ENCODE measurements at regions not wholly inside any gene's neighbourhood (a gene's known extent, or its start where the extent isn't known, plus 50 kb on each side); places are given as distances from the start of the nearest gene placed in this dataset.

- Histone ChIP-seq H2AFZ (ENCODE audit: low read length) (no peak overlapping the region), H4K20me1 (ENCODE audit: insufficient read depth, low read length) (no peaks in the 10 kb centered on the region), H3K27ac (ENCODE audit: low read depth, low read length) (no peak overlapping the region)
These were observed 149.8 kb upstream of the TENM3 start for GRCh38 chr4:182093431-182093831.

GRCh38 chr4:182093935-182094334 lies 149.3 kb upstream of the TENM3 start:
- Histone ChIP-seq H3K9me3 (ENCODE audit: low read depth, low read length) (no peaks in the 10 kb centered on the region), H3K27me3 (ENCODE audit: insufficient read depth, low read length) (no peaks in the 10 kb centered on the region), H2AFZ (ENCODE audit: low read length) (no peak overlapping the region), H3K79me2 (ENCODE audit: insufficient read depth, low read length) (no peaks in the 10 kb centered on the region), H3K36me3 (ENCODE audit: insufficient read depth, low read length) (no peaks in the 10 kb centered on the region), H3K4me2 (ENCODE audit: insufficient read depth, low read length) (no peak overlapping the region), H3K4me3 (ENCODE audit: insufficient read depth, low read length) (no peak overlapping the region), H3K4me1 (ENCODE audit: insufficient read depth, low read length) (no peaks in the 10 kb centered on the region), H4K20me1 (ENCODE audit: insufficient read depth, low read length) (no peaks in the 10 kb centered on the region), H3K27ac (ENCODE audit: low read depth, low read length) (no peak overlapping the region)
- no peak for TF ChIP-seq CTCF (IDR thresholded peaks at IDR 0.05; ENCODE audit: extremely low read depth, low read depth, low read length)
- DNase-seq (ENCODE audit: insufficient read length, low spot score, missing footprints) = no peak

More at GRCh38 chr4:182093431-182093831, 149.8 kb upstream of the TENM3 start:
- no peaks in the 10 kb centered on the region for H3K4me1 ChIP-seq (ENCODE audit: insufficient read depth, low read length)
- no peak for TF ChIP-seq CTCF (IDR thresholded peaks at IDR 0.05; ENCODE audit: extremely low read depth, low read depth, low read length)
- no peaks in the 10 kb centered on the region for H3K27me3 ChIP-seq (ENCODE audit: insufficient read depth, low read length)
- DNase-seq (ENCODE audit: insufficient read length, low spot score, missing footprints) = no peak
- H3K36me3 ChIP-seq (ENCODE audit: insufficient read depth, low read length) = no peaks in the 10 kb centered on the region
- H3K79me2 ChIP-seq (ENCODE audit: insufficient read depth, low read length) = no peaks in the 10 kb centered on the region
- no peaks in the 10 kb centered on the region for H3K9me3 ChIP-seq (ENCODE audit: low read depth, low read length)
- H3K4me2 ChIP-seq (ENCODE audit: insufficient read depth, low read length) = no peak overlapping the region
- H3K4me3 ChIP-seq (ENCODE audit: insufficient read depth, low read length) = no peak overlapping the region

- TF ChIP-seq CTCF (IDR thresholded peaks at IDR 0.05; ENCODE audit: extremely low read depth, low read depth, low read length) = no peak
- DNase-seq (ENCODE audit: insufficient read length, low spot score, missing footprints) = no peak
- Histone ChIP-seq H3K36me3 (ENCODE audit: insufficient read depth, low read length) (no peaks in the 10 kb centered on the region), H3K4me1 (ENCODE audit: insufficient read depth, low read length) (no peaks in the 10 kb centered on the region), H3K27me3 (ENCODE audit: insufficient read depth, low read length) (no peaks in the 10 kb centered on the region), H4K20me1 (ENCODE audit: insufficient read depth, low read length) (no peaks in the 10 kb centered on the region), H3K4me3 (ENCODE audit: insufficient read depth, low read length) (no peak overlapping the region), H3K27ac (ENCODE audit: low read depth, low read length) (no peak overlapping the region), H3K79me2 (ENCODE audit: insufficient read depth, low read length) (no peaks in the 10 kb centered on the region), H2AFZ (ENCODE audit: low read length) (no peak overlapping the region), H3K9me3 (ENCODE audit: low read depth, low read length) (no peaks in the 10 kb centered on the region), H3K4me2 (ENCODE audit: insufficient read depth, low read length) (no peak overlapping the region)
These were observed 141.6 kb upstream of the TENM3 start for GRCh38 chr4:182101618-182102017.

- Histone ChIP-seq H4K20me1 (ENCODE audit: insufficient read depth, low read length) (no peaks in the 10 kb centered on the region), H3K4me1 (ENCODE audit: insufficient read depth, low read length) (no peaks in the 10 kb centered on the region), H3K79me2 (ENCODE audit: insufficient read depth, low read length) (no peaks in the 10 kb centered on the region), H3K4me2 (ENCODE audit: insufficient read depth, low read length) (no peak overlapping the region), H2AFZ (ENCODE audit: low read length) (no peak overlapping the region), H3K27ac (ENCODE audit: low read depth, low read length) (no peak overlapping the region), H3K36me3 (ENCODE audit: insufficient read depth, low read length) (no peaks in the 10 kb centered on the region), H3K27me3 (ENCODE audit: insufficient read depth, low read length) (no peaks in the 10 kb centered on the region), H3K4me3 (ENCODE audit: insufficient read depth, low read length) (no peak overlapping the region), H3K9me3 (ENCODE audit: low read depth, low read length) (no peaks in the 10 kb centered on the region)
- DNase-seq (ENCODE audit: insufficient read length, low spot score, missing footprints) = no peak
- TF ChIP-seq CTCF (IDR thresholded peaks at IDR 0.05; ENCODE audit: extremely low read depth, low read depth, low read length) = no peak
These were observed 140.6 kb upstream of the TENM3 start for GRCh38 chr4:182102576-182102975.
